ENCODE measurements at regions not wholly inside any gene's neighbourhood (a gene's known extent, or its start where the extent isn't known, plus 50 kb on each side); places are given as distances from the start of the nearest gene placed in this dataset.

DNA sequence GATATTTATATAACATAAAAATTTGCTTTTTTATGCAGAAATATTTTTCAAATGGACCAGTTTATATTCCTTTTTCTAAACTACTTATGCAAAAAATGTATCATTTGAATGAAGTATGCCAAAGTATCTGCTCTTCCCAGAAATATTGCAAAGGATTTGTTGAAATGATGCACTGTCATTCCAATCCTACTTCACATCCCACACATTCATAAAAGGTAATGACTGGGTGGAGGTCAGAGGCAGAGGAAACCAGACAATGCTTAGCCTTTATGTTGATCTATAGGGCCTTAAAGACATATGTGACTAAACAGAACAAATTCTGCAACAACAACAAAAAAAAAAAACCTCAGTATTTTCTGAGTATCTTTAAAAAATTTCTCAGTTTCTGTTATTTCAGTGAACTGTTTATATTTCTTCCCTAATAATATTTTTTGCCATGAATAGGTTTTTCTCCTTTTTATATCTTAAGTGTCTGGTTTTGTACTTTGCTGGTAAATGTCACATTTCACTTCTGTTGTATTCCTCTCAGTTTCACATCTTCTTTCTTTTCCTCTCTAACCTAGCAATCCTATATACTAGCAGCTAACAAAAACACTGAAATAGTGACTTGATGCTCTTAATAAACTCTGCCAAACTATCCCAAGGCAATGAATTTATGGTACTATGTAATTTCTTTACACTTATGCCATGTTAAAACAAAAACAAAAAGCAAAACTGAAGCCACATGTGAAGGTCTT is 374.1 kb downstream of the BCKDHB start:
- no peak for DNase-seq

- no peak for DNase-seq
Measured at GRCh38 chr6:80478030-80478429, 371.6 kb downstream of the BCKDHB start.

GRCh38 chr6:80477591-80477990 is 371.1 kb downstream of the BCKDHB start:
- DNase-seq, result no peak

DNA sequence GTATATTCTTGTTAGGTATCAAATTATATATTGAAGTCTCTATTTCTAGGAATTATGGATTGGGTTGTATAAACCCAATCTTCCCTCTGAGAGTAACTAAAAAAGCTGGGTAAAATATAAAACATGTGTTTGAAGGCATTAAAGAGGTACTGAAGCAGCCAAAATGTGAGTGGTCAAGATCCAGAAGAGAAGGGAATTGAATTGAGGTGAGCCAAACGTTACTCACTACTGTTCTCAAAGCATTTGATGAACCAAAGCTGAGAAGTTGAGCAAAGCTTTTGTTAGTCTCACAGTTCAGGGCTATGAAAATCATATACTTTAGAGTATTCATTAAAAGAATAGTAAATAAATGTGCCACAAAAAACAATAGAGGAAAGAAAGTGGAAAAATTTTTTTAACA is 365.8 kb downstream of the BCKDHB start:
- no peak for DNase-seq

DNA sequence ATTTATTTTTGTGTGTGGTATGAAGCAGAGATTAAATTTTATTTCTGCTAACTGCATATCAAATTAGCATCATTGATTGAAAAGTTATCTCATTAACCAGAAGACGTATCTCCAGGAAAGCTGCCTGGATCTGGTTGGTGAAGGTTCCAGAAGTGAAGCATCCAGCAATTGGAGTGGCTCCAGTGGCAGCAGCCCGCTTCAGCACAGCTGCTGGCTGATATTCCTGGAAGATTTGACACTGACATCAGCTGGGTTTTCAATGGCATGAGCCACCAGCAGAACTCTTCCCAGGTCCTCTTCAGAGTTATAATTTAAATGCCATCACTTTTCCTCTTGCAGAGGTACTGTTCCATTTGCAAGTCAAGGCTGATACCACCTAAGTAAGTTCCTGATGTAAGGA is 363.5 kb downstream of the BCKDHB start:
- no peak for DNase-seq

DNA sequence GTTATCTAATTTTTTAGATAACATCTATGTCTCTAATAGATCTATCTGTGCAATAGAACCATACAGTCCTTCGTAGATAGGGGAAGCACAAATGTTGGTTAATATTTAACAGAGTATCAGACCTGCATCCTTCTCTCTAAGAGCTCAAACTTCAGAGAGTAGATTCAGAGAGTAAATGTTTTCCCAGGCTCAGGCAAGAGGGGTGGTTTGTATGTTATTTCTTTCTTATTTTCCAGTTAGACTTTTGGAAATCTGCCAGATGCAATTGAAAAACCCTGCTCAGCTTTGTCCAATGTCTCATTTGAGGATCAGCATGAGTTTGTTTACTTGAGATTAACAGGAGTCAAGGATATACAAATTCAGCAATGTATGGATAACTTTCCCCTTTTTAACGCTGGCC is 361.9 kb downstream of the BCKDHB start:
- DNase-seq, result no peak

GRCh38 chr6:80467408-80467807 is 360.9 kb downstream of the BCKDHB start:
- DNase-seq, result no peak

DNA sequence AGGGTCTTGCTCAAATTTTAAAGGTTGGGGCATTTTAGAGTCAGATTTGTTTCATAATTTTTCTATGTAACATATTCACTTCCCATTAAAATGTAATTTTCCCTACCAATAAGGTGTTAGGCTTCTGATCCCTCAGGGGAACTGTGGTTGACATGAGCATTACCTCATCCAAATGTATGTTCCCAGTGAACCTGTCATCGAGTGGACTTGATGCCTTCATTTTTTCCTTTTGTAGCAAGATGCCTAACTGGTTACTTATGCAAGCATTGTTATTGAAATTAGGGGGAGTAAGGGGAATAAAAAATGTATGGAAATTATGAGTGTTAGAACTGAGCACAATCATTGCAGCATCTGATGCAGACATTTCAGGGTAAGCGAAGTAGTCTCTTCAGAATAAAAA is 360.5 kb downstream of the BCKDHB start:
- no peak for DNase-seq

GRCh38 chr6:80465513-80465912 is 359.0 kb downstream of the BCKDHB start:
- DNase-seq, result no peak

DNA sequence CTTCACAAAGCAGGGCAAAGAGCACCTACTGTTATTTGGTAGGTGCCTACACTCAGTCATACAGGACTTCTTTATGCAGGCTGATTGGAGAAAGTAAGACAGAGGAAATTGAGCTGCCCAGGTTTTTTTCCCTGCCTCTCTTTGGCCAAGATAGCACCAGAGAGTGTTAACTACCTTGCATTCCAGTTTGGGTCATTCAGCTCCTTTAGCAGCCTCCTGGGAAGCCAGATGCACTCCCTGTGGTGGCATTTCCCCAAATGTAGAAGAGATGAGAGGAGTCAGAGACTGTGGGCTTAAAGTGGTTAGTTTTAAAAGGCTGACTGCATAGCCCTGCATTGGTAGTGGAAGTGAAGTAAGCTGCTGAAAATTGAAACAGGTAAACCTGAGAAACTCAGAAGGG is 358.4 kb downstream of the BCKDHB start:
- DNase-seq, result no peak

GRCh38 chr6:80463197-80463596 is 356.7 kb downstream of the BCKDHB start:
- DNase-seq, result no peak

GRCh38 chr6:80460257-80460865 is 353.9 kb downstream of the BCKDHB start:
- no peak for DNase-seq

- DNase-seq, result no peak
Measured at GRCh38 chr6:80457439-80457933, 351.0 kb downstream of the BCKDHB start.

DNA sequence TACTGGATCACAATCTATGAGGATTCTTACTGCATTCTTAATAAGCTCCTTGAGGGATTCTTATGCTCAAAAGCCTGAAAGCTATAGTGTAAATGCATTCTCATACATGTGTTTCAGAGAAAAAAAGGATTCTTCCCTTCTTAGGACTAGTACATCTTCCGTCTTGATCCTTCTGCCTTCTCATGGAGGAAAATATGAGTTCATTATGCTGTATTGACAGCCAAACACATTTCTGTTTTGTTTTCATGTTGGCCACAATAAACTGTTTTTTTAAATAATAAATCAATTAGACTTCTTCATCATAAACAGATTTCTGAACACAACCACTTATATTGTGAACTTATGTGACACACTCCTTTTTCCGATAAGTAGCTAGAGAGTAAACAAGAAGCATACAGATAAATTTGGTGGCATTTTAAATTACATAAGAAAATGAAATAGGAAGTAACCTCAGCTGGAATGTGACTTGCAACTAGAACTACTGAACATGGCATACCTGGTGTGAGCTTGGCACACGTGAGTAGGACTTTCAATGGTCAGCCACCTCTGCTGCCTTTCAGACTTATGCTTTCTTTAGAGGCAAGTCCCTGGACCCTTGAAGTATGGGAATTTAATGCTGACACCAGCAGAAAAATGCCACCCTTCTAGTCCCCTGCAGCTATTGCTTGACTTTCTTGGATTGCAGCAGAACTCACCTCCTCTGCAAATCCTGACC is 350.4 kb downstream of the BCKDHB start:
- DNase-seq, result no peak

DNA sequence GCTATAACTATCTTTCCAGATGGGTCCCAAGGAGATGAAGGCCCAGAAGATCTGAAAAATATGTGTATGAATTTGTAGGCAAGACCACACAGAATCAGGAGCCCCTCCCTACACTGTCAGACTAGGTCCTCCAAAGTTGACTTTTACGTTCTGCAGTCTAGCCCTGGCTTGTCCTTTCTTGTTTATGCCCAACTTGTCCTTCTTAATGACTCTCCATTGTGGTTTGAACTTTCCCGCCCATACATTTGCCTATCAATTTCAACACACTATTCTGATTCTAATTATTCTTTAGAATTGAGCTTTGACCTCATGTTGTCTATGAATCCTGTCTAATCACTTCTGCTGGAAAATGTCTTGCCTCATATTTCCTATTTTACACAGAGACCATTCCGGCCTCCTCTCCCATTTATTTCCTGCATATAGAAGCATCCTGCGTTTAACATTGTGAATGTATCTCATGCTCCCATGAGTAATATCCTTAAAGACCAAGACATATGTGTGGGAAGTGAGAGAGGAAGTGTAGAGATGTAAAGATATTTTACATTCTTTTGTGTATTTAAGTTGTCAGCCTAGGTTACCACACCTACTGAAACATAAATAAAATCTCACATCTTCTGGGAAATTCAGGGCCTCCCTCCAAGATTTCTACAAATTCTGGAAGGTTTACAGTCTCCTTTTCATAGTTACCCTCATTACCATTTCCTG is 348.3 kb downstream of the BCKDHB start:
- no peak for DNase-seq

DNA sequence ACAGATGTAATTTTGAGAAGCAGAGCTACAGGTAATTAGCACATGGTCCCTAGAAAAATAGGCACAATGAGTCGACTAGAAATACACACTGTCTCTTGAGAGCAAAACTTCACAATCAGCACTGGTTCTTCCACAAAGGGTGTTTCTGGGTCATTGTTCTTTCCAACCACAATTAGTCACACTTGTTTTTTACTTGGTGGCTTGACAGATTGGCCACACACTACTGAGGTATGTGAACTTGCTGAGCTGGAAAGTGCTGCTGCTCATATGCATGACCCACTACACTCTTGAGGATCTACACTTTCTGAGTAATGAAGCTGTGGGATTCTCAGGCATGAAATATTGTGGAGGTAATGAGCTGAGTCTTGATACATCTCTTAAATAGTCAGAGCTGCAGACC is 347.7 kb downstream of the BCKDHB start:
- no peak for DNase-seq

- DNase-seq, result no peak
Measured at GRCh38 chr6:80449726-80450125, 343.3 kb downstream of the BCKDHB start.

- no peak for DNase-seq
Measured at GRCh38 chr6:80446454-80447045, 340.1 kb downstream of the BCKDHB start.

GRCh38 chr6:80445751-80446150 is 339.3 kb downstream of the BCKDHB start:
- no peak for DNase-seq

GRCh38 chr6:80442366-80442765 is 335.9 kb downstream of the BCKDHB start:
- DNase-seq, result no peak

DNA sequence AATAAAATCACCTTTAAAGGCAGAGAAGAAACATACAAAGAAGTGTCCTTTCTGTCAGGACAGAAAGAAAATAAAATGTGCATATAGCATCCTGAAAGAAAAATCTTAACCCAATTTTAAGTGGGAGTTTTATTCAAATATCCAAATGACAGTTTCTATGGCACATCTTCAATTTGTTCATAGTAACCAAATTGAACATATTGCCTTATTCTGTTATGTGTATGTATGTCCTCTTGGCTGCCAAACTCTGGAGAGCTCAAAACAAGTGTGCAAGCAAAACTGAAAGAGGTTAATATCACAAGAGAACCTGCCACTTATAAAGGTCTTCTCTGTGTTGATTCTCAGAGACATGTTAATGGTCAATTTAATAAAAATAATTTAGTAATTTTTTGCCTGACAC is 334.7 kb downstream of the BCKDHB start:
- no peak for DNase-seq

- no peak for DNase-seq
Measured at GRCh38 chr6:80440496-80441115, 334.1 kb downstream of the BCKDHB start.
